Activated CD4-positive, alpha-beta memory T cell treated with anti-CD3 and anti-CD28 coated beads, Interleukin-2, amount 10 ng/mL, durations not matched to agents 7 days and 5 days (primary cell): ENCODE measurements at regions not wholly inside any gene's neighbourhood (a gene's known extent, or its start where the extent isn't known, plus 50 kb on each side); places are given as distances from the start of the nearest gene placed in this dataset.

Experiments
- CTCF ChIA-PET: fragments of 350-600 bp; sonication (Branson Sonifier 250); formaldehyde crosslinking; loops from one replicate; lab custom pipeline; 2021; ENCODE audit warnings: antibody characterized with exemption, inconsistent platforms; lab: Charles Lee
- POLR2A ChIA-PET: fragments of 350-600 bp; sonication (Branson Sonifier 250); formaldehyde crosslinking; loops from one replicate; lab custom pipeline; 2021; ENCODE audit warnings: antibody characterized with exemption; lab: Charles Lee
- DNase-seq: peaks from one replicate; pipeline ENCODE4 v3.0.0-alpha.2; 2020
- H3K27ac Mint-ChIP-seq: one replicate; pipeline ENCODE4 v1.8.0; 2021; ENCODE audit warnings: mild to moderate bottlenecking, mixed read lengths
- H3K27me3 Mint-ChIP-seq: one replicate; pipeline ENCODE4 v1.8.0; 2021; ENCODE audit warnings: mixed read lengths
- H3K36me3 Mint-ChIP-seq: one replicate; pipeline ENCODE4 v1.8.0; 2021; ENCODE audit warnings: low read depth, mixed read lengths
- H3K4me1 Mint-ChIP-seq: one replicate; pipeline ENCODE4 v1.8.0; 2021; ENCODE audit warnings: mixed read lengths
- H3K4me3 Mint-ChIP-seq: one replicate; pipeline ENCODE4 v1.8.0; 2021; ENCODE audit warnings: mild to moderate bottlenecking, mixed read lengths
- H3K9me3 Mint-ChIP-seq: one replicate; pipeline ENCODE4 v1.8.0; 2021; ENCODE audit warnings: mixed read lengths

GRCh38 chr11:45369313-45369712, 83.2 kb upstream of the SYT13 start:
- no peaks in the 10 kb centered on the region for H3K4me1 Mint-ChIP-seq
- H3K36me3 Mint-ChIP-seq = no peaks in the 10 kb centered on the region
- no peaks in the 10 kb centered on the region for H3K9me3 Mint-ChIP-seq
- no peak for DNase-seq
- ChIA-PET POLR2A (no interaction called here), CTCF (no interaction called here)
- H3K4me3 Mint-ChIP-seq = no peak overlapping the region
- H3K27ac Mint-ChIP-seq = no peak overlapping the region
- peaks cover 13% of the 10 kb centered on the region for H3K27me3 Mint-ChIP-seq

- Mint-ChIP-seq H3K27ac (no peak overlapping the region), H3K27me3 (peaks cover 17% of the 10 kb centered on the region), H3K36me3 (no peaks in the 10 kb centered on the region), H3K4me1 (no peaks in the 10 kb centered on the region), H3K9me3 (no peaks in the 10 kb centered on the region), H3K4me3 (no peak overlapping the region)
- POLR2A ChIA-PET = no interaction called here
- CTCF ChIA-PET = no interaction called here
- no peak for DNase-seq
Measured at GRCh38 chr11:45368697-45369096, 82.6 kb upstream of the SYT13 start.

- no peak overlapping the region for H3K4me3 Mint-ChIP-seq
- CTCF ChIA-PET = interaction anchor here (0.6 kb wide), 1 partner anchor 405 kb away, joined by 3 read pairs; no protein-coding TSS in a partner anchor
- no peak overlapping the region for H3K27ac Mint-ChIP-seq
- POLR2A ChIA-PET = no interaction called here
- H3K27me3 Mint-ChIP-seq = peaks cover 23% of the 10 kb centered on the region
- DNase-seq = no peak
- no peaks in the 10 kb centered on the region for H3K36me3 Mint-ChIP-seq
- no peaks in the 10 kb centered on the region for H3K9me3 Mint-ChIP-seq
- H3K4me1 Mint-ChIP-seq = no peaks in the 10 kb centered on the region
Measured at GRCh38 chr11:45366619-45367190, 80.6 kb upstream of the SYT13 start.

- no peak for DNase-seq
- ChIA-PET POLR2A (no interaction called here), CTCF (interaction anchor here (0.6 to 1.1 kb wide), 2 partner anchors 405 to 406 kb away, joined by 3 to 4 read pairs; no protein-coding TSS in a partner anchor)
- Mint-ChIP-seq H3K9me3 (no peaks in the 10 kb centered on the region), H3K27me3 (peaks cover 22% of the 10 kb centered on the region), H3K4me1 (no peaks in the 10 kb centered on the region), H3K36me3 (no peaks in the 10 kb centered on the region), H3K27ac (no peak overlapping the region), H3K4me3 (no peak overlapping the region)
Measured at GRCh38 chr11:45365961-45366618, 79.9 kb upstream of the SYT13 start.

- H3K9me3 Mint-ChIP-seq = no peaks in the 10 kb centered on the region
- H3K27ac Mint-ChIP-seq = no peak overlapping the region
- no peaks in the 10 kb centered on the region for H3K36me3 Mint-ChIP-seq
- ChIA-PET POLR2A (no interaction called here), CTCF (interaction anchor here (3.5 kb wide), 1 partner anchor 9 kb away, joined by 13 read pairs; no protein-coding TSS in a partner anchor)
- DNase-seq = no peak
- H3K4me1 Mint-ChIP-seq = no peaks in the 10 kb centered on the region
- H3K4me3 Mint-ChIP-seq = no peak overlapping the region
- peaks cover 16% of the 10 kb centered on the region for H3K27me3 Mint-ChIP-seq
Measured at GRCh38 chr11:45362636-45363035, 76.5 kb upstream of the SYT13 start.

- CTCF ChIA-PET = interaction anchor here (3.5 kb wide), 1 partner anchor 10 kb away, joined by 13 read pairs; no protein-coding TSS in a partner anchor
Measured at GRCh38 chr11:45361551-45361950, 75.4 kb upstream of the SYT13 start.

GRCh38 chr11:45355706-45356041, 69.5 kb upstream of the SYT13 start:
- H3K4me3 Mint-ChIP-seq = peak overlapping the region; percentile 64
- peaks cover 12% of the 10 kb centered on the region for H3K36me3 Mint-ChIP-seq
- H3K27me3 Mint-ChIP-seq = peaks cover 7% of the 10 kb centered on the region
- H3K9me3 Mint-ChIP-seq = peaks cover 10% of the 10 kb centered on the region
- peak overlapping the region; percentile 51 for H3K27ac Mint-ChIP-seq
- no peak for DNase-seq
- ChIA-PET CTCF (interaction anchor here (1.0 to 3.5 kb wide), 2 partner anchors 12 to 16 kb away, joined by 3 to 15 read pairs (median 4); no protein-coding TSS in a partner anchor), POLR2A (no interaction called here)
- H3K4me1 Mint-ChIP-seq = peaks cover 15% of the 10 kb centered on the region

More at GRCh38 chr11:45361551-45361950, 75.4 kb upstream of the SYT13 start:
- Mint-ChIP-seq H3K36me3 (no peaks in the 10 kb centered on the region), H3K4me1 (peaks cover 3% of the 10 kb centered on the region), H3K27ac (no peak overlapping the region), H3K27me3 (peaks cover 16% of the 10 kb centered on the region), H3K9me3 (no peaks in the 10 kb centered on the region), H3K4me3 (no peak overlapping the region)
- POLR2A ChIA-PET = no interaction called here
- no peak for DNase-seq

GRCh38 chr11:45354976-45355705, 69.0 kb upstream of the SYT13 start:
- peak; percentile 89 for DNase-seq
- Mint-ChIP-seq H3K4me1 (peaks cover 15% of the 10 kb centered on the region), H3K36me3 (peaks cover 12% of the 10 kb centered on the region), H3K9me3 (peaks cover 10% of the 10 kb centered on the region), H3K27me3 (peaks cover 12% of the 10 kb centered on the region), H3K27ac (peak overlapping the region; percentile 51), H3K4me3 (peak overlapping the region; percentile 64)
- CTCF ChIA-PET = interaction anchor here (1.0 to 1.5 kb wide), 3 partner anchors 11 to 16 kb away, joined by 3 to 4 read pairs (median 4); no protein-coding TSS in a partner anchor
- POLR2A ChIA-PET = no interaction called here

- POLR2A ChIA-PET = no interaction called here
Measured at GRCh38 chr11:45348729-45349128, 62.6 kb upstream of the SYT13 start.

GRCh38 chr11:45347348-45348082, 61.4 kb upstream of the SYT13 start:
- Mint-ChIP-seq H3K4me1 (no peaks in the 10 kb centered on the region), H3K27ac (no peak overlapping the region), H3K9me3 (no peaks in the 10 kb centered on the region), H3K36me3 (no peaks in the 10 kb centered on the region), H3K4me3 (no peak overlapping the region), H3K27me3 (peaks cover 36% of the 10 kb centered on the region)
- CTCF ChIA-PET = no interaction called here
- POLR2A ChIA-PET = no interaction called here
- DNase-seq = no peak

More at GRCh38 chr11:45348729-45349128, 62.6 kb upstream of the SYT13 start:
- H3K27me3 Mint-ChIP-seq = peaks cover 27% of the 10 kb centered on the region
- no peak overlapping the region for H3K27ac Mint-ChIP-seq
- H3K36me3 Mint-ChIP-seq = peaks cover 1% of the 10 kb centered on the region
- H3K9me3 Mint-ChIP-seq = no peaks in the 10 kb centered on the region
- no peaks in the 10 kb centered on the region for H3K4me1 Mint-ChIP-seq
- H3K4me3 Mint-ChIP-seq = no peak overlapping the region
- DNase-seq = no peak
- CTCF ChIA-PET = interaction anchor here (1.6 kb wide), 1 partner anchor 423 kb away, joined by 5 read pairs; no protein-coding TSS in a partner anchor

GRCh38 chr11:45345491-45345890, 59.4 kb upstream of the SYT13 start:
- H3K27ac Mint-ChIP-seq = no peak overlapping the region
- DNase-seq = no peak
- CTCF ChIA-PET = no interaction called here
- H3K27me3 Mint-ChIP-seq = peaks cover 30% of the 10 kb centered on the region
- peaks cover 3% of the 10 kb centered on the region for H3K4me1 Mint-ChIP-seq
- H3K4me3 Mint-ChIP-seq = no peak overlapping the region
- H3K9me3 Mint-ChIP-seq = no peaks in the 10 kb centered on the region
- H3K36me3 Mint-ChIP-seq = no peaks in the 10 kb centered on the region
- POLR2A ChIA-PET = no interaction called here

GRCh38 chr11:45344028-45344427, 57.9 kb upstream of the SYT13 start:
- Mint-ChIP-seq H3K27ac (no peak overlapping the region), H3K27me3 (peaks cover 23% of the 10 kb centered on the region), H3K36me3 (no peaks in the 10 kb centered on the region), H3K4me1 (peaks cover 12% of the 10 kb centered on the region), H3K9me3 (no peaks in the 10 kb centered on the region), H3K4me3 (no peak overlapping the region)
- ChIA-PET POLR2A (no interaction called here), CTCF (interaction anchor here (1.2 to 1.7 kb wide), 2 partner anchors 9 to 11 kb away, joined by 3 to 4 read pairs; no protein-coding TSS in a partner anchor)
- DNase-seq = no peak
